ENCODE measurements at regions not wholly inside any gene's neighbourhood (a gene's known extent, or its start where the extent isn't known, plus 50 kb on each side); places are given as distances from the start of the nearest gene placed in this dataset.

DNA sequence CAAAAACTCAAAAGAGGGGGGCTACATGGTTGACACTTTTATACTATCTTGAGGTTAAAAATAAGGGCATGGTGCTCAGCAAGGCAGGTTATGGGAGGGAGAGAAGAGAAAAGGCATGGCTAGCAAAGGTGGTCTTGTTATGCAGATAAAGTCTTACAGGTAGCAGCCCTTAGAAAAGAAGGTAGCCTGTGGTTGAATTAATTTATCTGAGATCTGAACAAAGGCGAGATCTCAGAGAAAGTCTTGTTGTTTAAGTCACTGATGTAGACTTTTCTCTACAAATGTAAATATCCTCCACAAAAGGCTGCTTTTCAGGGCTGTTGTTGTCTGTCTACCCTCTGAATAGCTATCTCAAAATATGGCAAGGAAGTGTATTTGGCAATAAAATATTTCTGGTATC is 1250.4 kb downstream of the PCDH18 start:
- no peak for DNase-seq (ENCODE audit: low read depth in 2 of 2)
- Histone ChIP-seq H3K36me3 (ENCODE audit: control insufficient read depth, insufficient read depth, low read length) (no peaks in the 10 kb centered on the region), H3K27me3 (ENCODE audit: control insufficient read depth, insufficient read depth, low read length) (no peaks in the 10 kb centered on the region), H2AFZ (ENCODE audit: low read length) (no peak overlapping the region), H3K79me2 (ENCODE audit: control insufficient read depth, insufficient read depth, low read length) (no peaks in the 10 kb centered on the region), H4K20me1 (ENCODE audit: control insufficient read depth, extremely low read depth, insufficient read depth, low read length) (no peaks in the 10 kb centered on the region), H3K4me2 (ENCODE audit: extremely low read depth, insufficient read depth, low read length) (no peak overlapping the region), H3K4me1 (ENCODE audit: control insufficient read depth, extremely low read depth, insufficient read depth, low read length) (no peaks in the 10 kb centered on the region), H3K9me3 (ENCODE audit: control insufficient read depth, insufficient read depth, low read depth, low read length) (no peaks in the 10 kb centered on the region), H3K4me3 (replicated peaks in 1 of 4; ENCODE audit: control extremely low read depth in 1 of 4, insufficient read depth in 1 of 4, low read depth in 3 of 4, low read length in 4 of 4) (no peak overlapping the region), H3K27ac (ENCODE audit: insufficient read depth, low read length) (no peak overlapping the region), H3K9ac (ENCODE audit: insufficient read depth, low read length) (no peak overlapping the region)
- TF ChIP-seq EZH2 (IDR thresholded peaks at IDR 0.05; ENCODE audit: low read length, missing control alignments) = no peak
- TF ChIP-seq, protein P1, sequence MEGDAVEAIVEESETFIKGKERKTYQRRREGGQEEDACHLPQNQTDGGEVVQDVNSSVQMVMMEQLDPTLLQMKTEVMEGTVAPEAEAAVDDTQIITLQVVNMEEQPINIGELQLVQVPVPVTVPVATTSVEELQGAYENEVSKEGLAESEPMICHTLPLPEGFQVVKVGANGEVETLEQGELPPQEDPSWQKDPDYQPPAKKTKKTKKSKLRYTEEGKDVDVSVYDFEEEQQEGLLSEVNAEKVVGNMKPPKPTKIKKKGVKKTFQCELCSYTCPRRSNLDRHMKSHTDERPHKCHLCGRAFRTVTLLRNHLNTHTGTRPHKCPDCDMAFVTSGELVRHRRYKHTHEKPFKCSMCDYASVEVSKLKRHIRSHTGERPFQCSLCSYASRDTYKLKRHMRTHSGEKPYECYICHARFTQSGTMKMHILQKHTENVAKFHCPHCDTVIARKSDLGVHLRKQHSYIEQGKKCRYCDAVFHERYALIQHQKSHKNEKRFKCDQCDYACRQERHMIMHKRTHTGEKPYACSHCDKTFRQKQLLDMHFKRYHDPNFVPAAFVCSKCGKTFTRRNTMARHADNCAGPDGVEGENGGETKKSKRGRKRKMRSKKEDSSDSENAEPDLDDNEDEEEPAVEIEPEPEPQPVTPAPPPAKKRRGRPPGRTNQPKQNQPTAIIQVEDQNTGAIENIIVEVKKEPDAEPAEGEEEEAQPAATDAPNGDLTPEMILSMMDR (conservative IDR thresholded peaks at IDR 0.05 in 1 of 2, IDR thresholded peaks at IDR 0.05 in 1 of 2; ENCODE audit: low read depth in 1 of 2, low read length in 2 of 2) = no peak

DNA sequence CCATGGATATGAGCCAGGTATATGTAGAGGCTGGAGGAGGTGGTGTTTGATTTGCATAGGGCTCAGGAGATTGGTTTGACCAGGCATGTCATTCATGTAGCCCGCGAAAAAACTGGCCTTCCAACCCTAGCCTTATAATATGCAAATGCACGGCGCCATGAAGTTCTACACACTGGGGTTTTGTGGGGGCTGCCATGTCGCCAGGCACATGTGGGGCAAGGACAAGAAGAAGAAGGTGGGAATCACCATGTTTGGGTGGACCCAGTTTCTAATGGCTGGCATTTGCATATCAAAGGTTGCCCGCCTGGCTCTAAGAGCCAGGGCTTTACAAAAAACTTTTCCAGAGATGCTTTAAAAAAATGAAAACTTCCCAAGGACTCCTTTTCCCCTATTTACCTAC is 1251.0 kb downstream of the PCDH18 start:
- H3K4me2 ChIP-seq (ENCODE audit: extremely low read depth, insufficient read depth, low read length) = no peak overlapping the region
- no peaks in the 10 kb centered on the region for H3K9me3 ChIP-seq (ENCODE audit: control insufficient read depth, insufficient read depth, low read depth, low read length)
- no peak for DNase-seq (ENCODE audit: low read depth in 2 of 2)
- no peaks in the 10 kb centered on the region for H3K36me3 ChIP-seq (ENCODE audit: control insufficient read depth, insufficient read depth, low read length)
- no peaks in the 10 kb centered on the region for H3K79me2 ChIP-seq (ENCODE audit: control insufficient read depth, insufficient read depth, low read length)
- H3K27ac ChIP-seq (ENCODE audit: insufficient read depth, low read length) = no peak overlapping the region
- H3K9ac ChIP-seq (ENCODE audit: insufficient read depth, low read length) = no peak overlapping the region
- H3K27me3 ChIP-seq (ENCODE audit: control insufficient read depth, insufficient read depth, low read length) = no peaks in the 10 kb centered on the region
- no peak for TF ChIP-seq EZH2 (IDR thresholded peaks at IDR 0.05; ENCODE audit: low read length, missing control alignments)
- TF ChIP-seq, protein P1 (conservative IDR thresholded peaks at IDR 0.05 in 1 of 2, IDR thresholded peaks at IDR 0.05 in 1 of 2; ENCODE audit: low read depth in 1 of 2, low read length in 2 of 2) = no peak
- H3K4me3 ChIP-seq (replicated peaks in 1 of 4; ENCODE audit: control extremely low read depth in 1 of 4, insufficient read depth in 1 of 4, low read depth in 3 of 4, low read length in 4 of 4) = no peak overlapping the region
- H3K4me1 ChIP-seq (ENCODE audit: control insufficient read depth, extremely low read depth, insufficient read depth, low read length) = no peaks in the 10 kb centered on the region
- H4K20me1 ChIP-seq (ENCODE audit: control insufficient read depth, extremely low read depth, insufficient read depth, low read length) = no peaks in the 10 kb centered on the region
- H2AFZ ChIP-seq (ENCODE audit: low read length) = no peak overlapping the region

DNA sequence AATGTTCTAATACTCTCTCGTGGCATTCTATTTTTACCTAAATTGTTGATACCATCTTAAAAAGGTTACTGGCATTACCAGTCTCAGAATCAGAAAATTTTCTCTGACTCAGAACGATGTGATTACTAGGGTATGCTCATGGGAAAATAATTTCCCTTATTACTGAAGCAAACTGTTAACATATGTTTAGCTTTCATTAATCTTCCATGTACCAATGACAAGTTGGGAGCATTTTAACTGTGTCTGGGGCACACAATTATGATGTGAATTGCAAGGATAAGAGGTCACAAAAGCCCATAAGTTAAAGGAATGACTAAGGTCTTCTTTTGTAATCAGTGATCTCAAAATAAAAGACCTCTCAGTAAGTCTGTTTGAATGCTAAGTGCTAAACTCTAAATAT is 1254.6 kb downstream of the PCDH18 start:
- Histone ChIP-seq H3K27me3 (ENCODE audit: control insufficient read depth, insufficient read depth, low read length) (no peaks in the 10 kb centered on the region), H3K4me2 (ENCODE audit: extremely low read depth, insufficient read depth, low read length) (no peak overlapping the region), H3K27ac (ENCODE audit: insufficient read depth, low read length) (no peak overlapping the region), H3K9ac (ENCODE audit: insufficient read depth, low read length) (no peak overlapping the region), H3K36me3 (ENCODE audit: control insufficient read depth, insufficient read depth, low read length) (no peaks in the 10 kb centered on the region), H4K20me1 (ENCODE audit: control insufficient read depth, extremely low read depth, insufficient read depth, low read length) (no peaks in the 10 kb centered on the region), H3K4me3 (replicated peaks in 1 of 4; ENCODE audit: control extremely low read depth in 1 of 4, insufficient read depth in 1 of 4, low read depth in 3 of 4, low read length in 4 of 4) (no peak overlapping the region), H3K79me2 (ENCODE audit: control insufficient read depth, insufficient read depth, low read length) (no peaks in the 10 kb centered on the region), H3K4me1 (ENCODE audit: control insufficient read depth, extremely low read depth, insufficient read depth, low read length) (no peaks in the 10 kb centered on the region), H2AFZ (ENCODE audit: low read length) (no peak overlapping the region), H3K9me3 (ENCODE audit: control insufficient read depth, insufficient read depth, low read depth, low read length) (no peaks in the 10 kb centered on the region)
- TF ChIP-seq EZH2 (IDR thresholded peaks at IDR 0.05; ENCODE audit: low read length, missing control alignments) = no peak
- TF ChIP-seq, protein P1 (conservative IDR thresholded peaks at IDR 0.05 in 1 of 2, IDR thresholded peaks at IDR 0.05 in 1 of 2; ENCODE audit: low read depth in 1 of 2, low read length in 2 of 2) = no peak
- DNase-seq (ENCODE audit: low read depth in 2 of 2) = peak in 1 of 2 donors; percentile 48

Measured in fibroblast of lung (primary cell).